ENCODE measurements at regions not wholly inside any gene's neighbourhood (a gene's known extent, or its start where the extent isn't known, plus 50 kb on each side); places are given as distances from the start of the nearest gene placed in this dataset.

GRCh38 chr1:118395430-118395991 lies 210.5 kb upstream of the SPAG17 start:
- H3K27ac ChIP-seq: no peak overlapping the region
- H3K36me3 ChIP-seq (replicated peaks; ENCODE audit: insufficient read depth, low read depth): no peaks in the 10 kb centered on the region
- 71% methylated on average over 7 of the region's 7 CpGs for WGBS (ENCODE audit: low lambda C conversion rate, missing lambda C conversion rate)
- H3K79me2 ChIP-seq: no peaks in the 10 kb centered on the region
- no peak overlapping the region for H3K4me2 ChIP-seq
- no peaks in the 10 kb centered on the region for H4K20me1 ChIP-seq (ENCODE audit: insufficient read depth, poor library complexity, severe bottlenecking)
- no peak overlapping the region for H3K4me3 ChIP-seq
- H3K9me3 ChIP-seq (ENCODE audit: low read depth): no peaks in the 10 kb centered on the region
- H3K9me2 ChIP-seq (replicated peaks; ENCODE audit: insufficient read depth): no peaks in the 10 kb centered on the region
- TF ChIP-seq EZH2phosphoT487 (IDR thresholded peaks at IDR 0.05; ENCODE audit: low read depth, severe bottlenecking, unreplicated experiment): no peak
- no peak for TF ChIP-seq CTCF (IDR thresholded peaks at IDR 0.05; ENCODE audit: poor library complexity)
- TF ChIP-seq EZH2 (IDR thresholded peaks at IDR 0.05; ENCODE audit: borderline replicate concordance): no peak
- DNase-seq (ENCODE audit: low spot score): no peak
- no peaks in the 10 kb centered on the region for H3K4me1 ChIP-seq (ENCODE audit: insufficient read depth)
- no peak overlapping the region for H2AFZ ChIP-seq
- no peaks in the 10 kb centered on the region for H3K27me3 ChIP-seq

GRCh38 chr1:118390955-118391354 lies 205.9 kb upstream of the SPAG17 start:
- Histone ChIP-seq H3K36me3 (replicated peaks; ENCODE audit: insufficient read depth, low read depth) (no peaks in the 10 kb centered on the region), H3K4me3 (no peak overlapping the region), H2AFZ (no peak overlapping the region), H3K9me2 (replicated peaks; ENCODE audit: insufficient read depth) (no peaks in the 10 kb centered on the region), H3K79me2 (no peaks in the 10 kb centered on the region), H3K27me3 (no peaks in the 10 kb centered on the region), H3K4me1 (ENCODE audit: insufficient read depth) (no peaks in the 10 kb centered on the region), H3K27ac (no peak overlapping the region), H3K9me3 (ENCODE audit: low read depth) (no peaks in the 10 kb centered on the region), H4K20me1 (ENCODE audit: insufficient read depth, poor library complexity, severe bottlenecking) (no peaks in the 10 kb centered on the region), H3K4me2 (no peak overlapping the region)
- DNase-seq (ENCODE audit: low spot score): no peak
- WGBS (ENCODE audit: low lambda C conversion rate, missing lambda C conversion rate): 95% methylated on average over 1 of the region's 1 CpG
- no peak for TF ChIP-seq EZH2 (IDR thresholded peaks at IDR 0.05; ENCODE audit: borderline replicate concordance)
- no peak for TF ChIP-seq CTCF (IDR thresholded peaks at IDR 0.05; ENCODE audit: poor library complexity)
- TF ChIP-seq EZH2phosphoT487 (IDR thresholded peaks at IDR 0.05; ENCODE audit: low read depth, severe bottlenecking, unreplicated experiment): no peak

- H3K4me3 ChIP-seq: no peak overlapping the region
- no peak overlapping the region for H3K27ac ChIP-seq
- H2AFZ ChIP-seq: no peak overlapping the region
- no peaks in the 10 kb centered on the region for H3K27me3 ChIP-seq
- no peaks in the 10 kb centered on the region for H3K79me2 ChIP-seq
- no peaks in the 10 kb centered on the region for H3K9me3 ChIP-seq (ENCODE audit: low read depth)
- TF ChIP-seq EZH2phosphoT487 (IDR thresholded peaks at IDR 0.05; ENCODE audit: low read depth, severe bottlenecking, unreplicated experiment) (no peak), CTCF (IDR thresholded peaks at IDR 0.05; ENCODE audit: poor library complexity) (no peak), EZH2 (IDR thresholded peaks at IDR 0.05; ENCODE audit: borderline replicate concordance) (no peak)
- DNase-seq (ENCODE audit: low spot score): no peak
- H3K36me3 ChIP-seq (replicated peaks; ENCODE audit: insufficient read depth, low read depth): no peaks in the 10 kb centered on the region
- no peak overlapping the region for H3K4me2 ChIP-seq
- 90% methylated on average over 4 of the region's 4 CpGs for WGBS (ENCODE audit: low lambda C conversion rate, missing lambda C conversion rate)
- no peaks in the 10 kb centered on the region for H3K9me2 ChIP-seq (replicated peaks; ENCODE audit: insufficient read depth)
- no peaks in the 10 kb centered on the region for H3K4me1 ChIP-seq (ENCODE audit: insufficient read depth)
- no peaks in the 10 kb centered on the region for H4K20me1 ChIP-seq (ENCODE audit: insufficient read depth, poor library complexity, severe bottlenecking)
Observed at GRCh38 chr1:118388301-118388959, 203.4 kb upstream of the SPAG17 start.

Data from hepatocyte (in vitro differentiated cells).